T-cell (primary cell): ENCODE measurements at regions not wholly inside any gene's neighbourhood (a gene's known extent, or its start where the extent isn't known, plus 50 kb on each side); places are given as distances from the start of the nearest gene placed in this dataset.
A peak's percentile ranks its signal among the peaks of the same experiment; 100 is the strongest.

ENCODE experiments used
- ATAC-seq, 4 experiments: fragments of 200-7000 bp in 3 of 4; fragments of 150-1000 bp in 1 of 4; cut with Tn5 transposase; replicated peaks in 1 of 4; 1 replicate in 3 of 4; 2 replicates in 1 of 4; pipeline ENCODE4 v1.10.0; 2021; ENCODE audit warnings: moderate library complexity in 3 of 4, mild to moderate bottlenecking in 2 of 4, moderate number of reproducible peaks in 1 of 4
- CTCF ChIA-PET, 2 donors: fragments of 300-600 bp; sonication (Branson Sonifier 250); formaldehyde crosslinking; loops; one replicate each; lab custom pipeline; 2022; ENCODE audit warnings: antibody characterized with exemption in 2 of 2; lab: Charles Lee
- POLR2A ChIA-PET, 2 donors: fragments of 300-600 bp; sonication (Branson Sonifier 250); formaldehyde crosslinking; loops; one replicate each; lab custom pipeline; 2022; ENCODE audit warnings: antibody characterized with exemption in 2 of 2; lab: Charles Lee
- DNase-seq, 35 experiments: peaks; one replicate each; pipeline versions ENCODE4 v3.0.0 to v3.0.0-alpha.2; 2013 to 2023
- H3K27ac ChIP-seq: one replicate; pipeline ENCODE4 v1.5.1; 2013; ENCODE audit warnings: low read length
- H3K27me3 ChIP-seq, 2 experiments: replicated peaks in 1 of 2; 1 replicate in 1 of 2; 2 replicates in 1 of 2; pipeline versions ENCODE4 v1.6.1 to v1.7.0; 2013; ENCODE audit warnings: low read length in 1 of 2, mixed read lengths in 1 of 2; ENCODE audit not compliant: control insufficient read depth in 2 of 2, insufficient read depth in 2 of 2; ENCODE audit errors: extremely low read depth in 1 of 2
- H3K36me3 ChIP-seq, 2 donors: 1 replicate in 1 of 2; 2 replicates in 1 of 2; pipeline versions ENCODE4 v1.6.1 to v1.7.0; 2013; ENCODE audit warnings: low read length in 1 of 2; ENCODE audit not compliant: control insufficient read depth in 2 of 2, insufficient read depth in 1 of 2; ENCODE audit errors: extremely low read depth in 1 of 2
- H3K4me1 ChIP-seq, 2 experiments: 1 replicate in 1 of 2; 2 replicates in 1 of 2; pipeline versions ENCODE4 v1.6.1 to v1.7.0; 2013; ENCODE audit warnings: low read length in 2 of 2, mixed read lengths in 1 of 2; ENCODE audit not compliant: insufficient read depth in 2 of 2, control insufficient read depth in 1 of 2; ENCODE audit errors: extremely low read depth in 1 of 2
- H3K4me3 ChIP-seq, 2 donors: 1 replicate in 1 of 2; 2 replicates in 1 of 2; pipeline versions ENCODE4 v1.5.1 to v1.7.0; 2013; ENCODE audit warnings: mild to moderate bottlenecking in 2 of 2, low read length in 1 of 2, moderate library complexity in 1 of 2; ENCODE audit not compliant: control insufficient read depth in 1 of 2; ENCODE audit errors: extremely low read depth in 1 of 2
- H3K9me3 ChIP-seq: 2 replicates; pipeline ENCODE4 v1.7.0; 2013
- H3K27ac Mint-ChIP-seq, 2 donors: one replicate each; pipeline ENCODE4 v1.8.0; 2020 to 2021; ENCODE audit warnings: mild to moderate bottlenecking in 2 of 2, mixed read lengths in 2 of 2
- H3K27me3 Mint-ChIP-seq, 2 donors: one replicate each; pipeline ENCODE4 v1.8.0; 2021 to 2022; ENCODE audit warnings: mixed read lengths in 2 of 2
- H3K36me3 Mint-ChIP-seq: one replicate; pipeline ENCODE4 v1.8.0; 2021; ENCODE audit warnings: mixed read lengths
- H3K4me1 Mint-ChIP-seq, 3 donors: one replicate each; pipeline ENCODE4 v1.8.0; 2020 to 2022; ENCODE audit warnings: mixed read lengths in 3 of 3, mild to moderate bottlenecking in 1 of 3
- H3K4me3 Mint-ChIP-seq, 3 donors: one replicate each; pipeline ENCODE4 v1.8.0; 2020 to 2022; ENCODE audit warnings: mild to moderate bottlenecking in 3 of 3, mixed read lengths in 3 of 3, moderate library complexity in 3 of 3
- H3K9me3 Mint-ChIP-seq, 3 donors: one replicate each; pipeline ENCODE4 v1.8.0; 2020 to 2022; ENCODE audit warnings: mixed read lengths in 3 of 3
- WGBS: methylation state at CpG from one replicate; pipeline ENCODE4 v1.1.5; 2013; ENCODE audit warnings: missing lambda C conversion rate; ENCODE audit not compliant: insufficient coverage; 5-methylcytosine and 5-hydroxymethylcytosine counted together

DNA sequence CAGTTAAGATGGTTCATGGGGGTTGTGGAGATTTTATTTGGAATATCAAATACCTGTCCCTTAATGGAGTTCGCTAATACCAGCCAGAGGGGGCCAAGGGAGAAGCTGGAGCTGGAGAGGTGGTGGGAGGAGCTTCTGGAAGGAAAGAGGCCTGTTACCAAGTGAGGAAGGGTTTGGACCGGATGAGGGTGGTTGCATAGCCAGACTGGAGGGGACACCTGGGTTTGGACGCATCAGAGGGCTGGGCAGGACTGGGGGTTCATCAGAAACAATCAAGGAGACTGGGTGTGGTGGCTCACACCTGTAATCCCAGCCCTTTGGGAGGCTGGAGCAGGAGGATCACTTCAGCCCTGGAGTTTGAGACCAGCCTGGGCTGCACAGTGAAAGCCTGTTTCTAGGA is 111.8 kb upstream of the IER5L start:
- Histone ChIP-seq H3K36me3 (no peaks in the 10 kb centered on the region), H3K4me3 (no peak overlapping the region), H3K27me3 (peaks cover 0 to 3% of the 10 kb centered on the region in 2 experiments), H3K27ac (no peak overlapping the region), H3K4me1 (no peaks in the 10 kb centered on the region), H3K9me3 (no peaks in the 10 kb centered on the region)
- H3K9me3 Mint-ChIP-seq = no peaks in the 10 kb centered on the region
- no peak overlapping the region for H3K4me3 Mint-ChIP-seq
- no peak for DNase-seq
- ATAC-seq = no peak
- H3K27ac Mint-ChIP-seq = no peak overlapping the region
- no peaks in the 10 kb centered on the region for H3K27me3 Mint-ChIP-seq
- no peaks in the 10 kb centered on the region for H3K4me1 Mint-ChIP-seq
- WGBS = 83% methylated on average over 3 of the region's 3 CpGs
- CTCF ChIA-PET = interaction anchor here in 1 of 2 donors (0.6 kb wide), 1 partner anchor 40 kb away, joined by 3 read pairs; no protein-coding TSS in a partner anchor
- H3K36me3 Mint-ChIP-seq = no peaks in the 10 kb centered on the region
- POLR2A ChIA-PET = no interaction called here

DNA sequence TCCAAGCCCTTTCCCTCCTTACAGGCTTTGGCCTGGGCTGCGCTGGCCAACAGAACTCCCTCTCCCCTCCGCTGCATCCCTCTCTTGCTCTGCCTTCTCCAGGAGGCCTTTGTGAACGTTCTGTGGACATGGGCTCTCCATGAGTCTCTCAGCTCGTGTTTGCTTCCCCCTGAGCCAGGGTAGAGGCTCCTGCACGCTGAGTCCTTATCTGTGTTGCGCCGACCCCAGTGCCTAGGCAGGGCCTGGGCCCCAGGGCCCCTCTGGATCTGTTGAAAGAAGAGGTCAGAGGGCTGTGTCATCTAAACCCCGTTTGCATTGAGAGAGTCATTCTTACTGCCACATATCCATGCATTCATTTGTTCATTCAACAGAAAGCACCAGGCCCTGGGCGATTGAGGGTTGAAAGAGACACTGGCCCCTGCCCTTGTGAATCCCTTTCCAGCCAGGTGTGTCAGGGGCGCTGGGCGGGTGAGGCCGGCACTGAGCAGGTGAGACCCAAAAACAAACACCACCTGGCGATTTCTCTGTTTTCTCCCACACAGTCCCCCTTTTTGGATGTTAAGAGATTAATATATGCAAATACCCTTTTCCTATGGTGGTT is 111.2 kb upstream of the IER5L start:
- no peaks in the 10 kb centered on the region for H3K36me3 ChIP-seq
- peaks cover 0 to 3% of the 10 kb centered on the region in 2 experiments for H3K27me3 ChIP-seq
- no peaks in the 10 kb centered on the region for H3K4me1 ChIP-seq
- Mint-ChIP-seq H3K27ac (no peak overlapping the region), H3K4me3 (no peak overlapping the region), H3K4me1 (no peaks in the 10 kb centered on the region), H3K9me3 (no peaks in the 10 kb centered on the region), H3K36me3 (no peaks in the 10 kb centered on the region), H3K27me3 (no peaks in the 10 kb centered on the region)
- ChIA-PET CTCF (no interaction called here), POLR2A (no interaction called here)
- peak in 1 of 35 experiments; percentile 3 for DNase-seq
- no peak overlapping the region for H3K4me3 ChIP-seq
- no peak for ATAC-seq
- no peaks in the 10 kb centered on the region for H3K9me3 ChIP-seq
- H3K27ac ChIP-seq = no peak overlapping the region
- WGBS = 82% methylated on average over 7 of the region's 13 CpGs

DNA sequence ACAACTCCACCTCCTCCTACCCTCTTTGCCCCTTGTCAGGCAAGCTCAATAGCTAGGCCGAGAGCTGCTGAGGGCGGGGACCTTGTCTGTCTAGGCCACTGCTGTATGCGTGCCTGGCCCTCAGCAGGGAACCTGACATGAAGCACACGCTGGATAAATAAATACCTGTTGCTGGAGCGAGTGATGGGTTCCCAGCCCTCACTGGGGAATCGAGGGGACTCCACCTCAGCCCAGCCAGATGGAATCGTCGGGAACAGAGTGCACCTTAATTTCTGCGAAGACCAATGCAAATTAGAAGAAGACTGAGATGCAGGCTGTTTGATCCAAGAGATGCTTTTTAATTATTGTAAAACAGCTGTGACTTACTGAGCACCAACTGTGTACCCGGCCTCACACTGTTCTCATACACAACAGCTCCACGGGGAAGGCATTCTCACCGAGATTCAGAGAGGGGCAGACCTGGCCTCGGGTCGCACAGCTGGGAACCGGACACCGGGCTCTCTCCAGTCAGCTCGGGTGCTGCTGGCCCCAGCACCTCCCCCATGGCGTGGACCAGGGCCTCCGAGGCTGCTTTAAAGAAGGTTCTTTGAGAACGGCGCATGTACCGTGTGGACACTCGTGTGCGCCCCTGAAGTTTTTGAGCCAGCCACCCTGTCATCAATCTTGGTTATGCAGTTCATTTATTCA is 109.7 kb upstream of the IER5L start:
- CTCF ChIA-PET = no interaction called here
- POLR2A ChIA-PET = no interaction called here
- Mint-ChIP-seq H3K27me3 (no peaks in the 10 kb centered on the region), H3K9me3 (no peaks in the 10 kb centered on the region), H3K4me3 (no peak overlapping the region), H3K4me1 (no peaks in the 10 kb centered on the region), H3K27ac (no peak overlapping the region), H3K36me3 (no peaks in the 10 kb centered on the region)
- DNase-seq (peak in 1 of 35 experiments; percentile 5), ATAC-seq (no peak)
- Histone ChIP-seq H3K36me3 (no peaks in the 10 kb centered on the region), H3K4me1 (no peaks in the 10 kb centered on the region), H3K27me3 (peaks cover 0 to 3% of the 10 kb centered on the region in 2 experiments), H3K27ac (no peak overlapping the region), H3K9me3 (no peaks in the 10 kb centered on the region), H3K4me3 (no peak overlapping the region)
- WGBS = 92% methylated on average over 24 of the region's 24 CpGs

DNA sequence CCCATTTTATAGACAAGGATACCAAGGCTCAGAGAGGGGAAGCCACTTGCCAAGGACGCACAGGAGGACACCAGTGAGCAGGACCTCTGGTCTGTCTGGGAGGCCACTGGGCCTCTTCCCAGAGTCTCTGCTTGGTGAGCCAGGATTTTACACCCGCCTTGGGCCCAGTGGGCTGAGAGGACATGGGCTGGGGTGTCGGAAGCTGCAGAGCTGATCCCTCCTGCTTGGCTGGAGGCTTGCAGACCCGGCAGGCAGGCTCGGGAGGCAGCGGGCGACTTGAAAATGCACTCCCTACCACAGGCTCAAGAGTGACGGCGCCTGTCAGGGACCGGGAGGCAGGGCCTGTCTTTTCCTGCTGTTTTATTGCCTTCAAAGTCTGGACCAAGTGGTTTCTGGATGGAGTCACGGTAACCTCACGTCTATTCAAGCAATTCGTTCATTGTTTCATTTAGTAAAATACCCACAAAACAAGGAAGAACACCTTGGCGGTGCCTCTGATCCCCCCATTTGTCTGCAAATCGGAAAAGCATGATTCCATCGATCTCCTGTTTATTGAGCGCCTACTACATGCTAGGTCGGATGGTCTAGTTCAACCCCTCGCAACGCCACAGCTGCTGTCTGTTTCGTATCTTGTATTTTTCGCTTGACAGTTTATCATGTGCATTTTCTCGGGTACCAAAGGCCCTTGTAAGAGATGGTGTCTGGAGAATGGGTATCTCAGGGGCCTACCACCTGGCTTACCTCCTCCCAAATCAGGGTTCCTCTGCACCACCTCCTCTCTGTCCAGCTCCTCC is 108.1 kb upstream of the IER5L start:
- no peaks in the 10 kb centered on the region for H3K4me1 ChIP-seq
- Mint-ChIP-seq H3K27me3 (no peaks in the 10 kb centered on the region), H3K9me3 (no peaks in the 10 kb centered on the region), H3K4me1 (no peaks in the 10 kb centered on the region), H3K27ac (no peak overlapping the region), H3K36me3 (no peaks in the 10 kb centered on the region), H3K4me3 (no peak overlapping the region)
- peak in 1 of 35 experiments; percentile 3 for DNase-seq
- CTCF ChIA-PET = interaction anchor here in 1 of 2 donors (0.6 kb wide), 1 partner anchor 222 kb away, joined by 3 read pairs; no protein-coding TSS in a partner anchor
- H3K9me3 ChIP-seq = no peaks in the 10 kb centered on the region
- POLR2A ChIA-PET = no interaction called here
- no peak for ATAC-seq
- H3K4me3 ChIP-seq = no peak overlapping the region
- 98% methylated on average over 20 of the region's 23 CpGs for WGBS
- no peaks in the 10 kb centered on the region for H3K27me3 ChIP-seq
- H3K27ac ChIP-seq = no peak overlapping the region
- H3K36me3 ChIP-seq = no peaks in the 10 kb centered on the region

DNA sequence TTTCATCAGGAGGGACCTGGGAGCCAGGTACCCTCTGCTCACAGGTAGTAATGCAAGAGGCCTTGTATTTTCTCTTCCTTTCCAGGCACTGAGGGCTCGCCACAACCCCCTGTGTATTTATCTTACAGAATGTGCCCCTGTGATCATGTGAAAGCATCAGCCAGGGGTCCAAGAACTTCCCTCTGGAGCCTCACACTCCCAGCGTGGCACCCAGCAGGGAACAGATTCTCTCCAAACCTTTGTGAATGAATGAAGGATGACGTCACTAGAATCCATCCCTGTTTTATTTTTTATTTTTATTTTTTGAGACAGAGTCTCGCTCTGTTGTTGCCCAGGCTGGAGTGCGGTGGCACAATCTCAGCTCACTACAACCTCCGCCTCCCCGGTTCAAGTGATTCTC is 107.3 kb upstream of the IER5L start:
- Histone ChIP-seq H3K4me3 (no peak overlapping the region), H3K27me3 (no peaks in the 10 kb centered on the region), H3K9me3 (no peaks in the 10 kb centered on the region), H3K4me1 (no peaks in the 10 kb centered on the region), H3K27ac (no peak overlapping the region), H3K36me3 (no peaks in the 10 kb centered on the region)
- WGBS = 94% methylated on average over 3 of the region's 7 CpGs
- ChIA-PET CTCF (no interaction called here), POLR2A (no interaction called here)
- ATAC-seq = no peak
- Mint-ChIP-seq H3K36me3 (no peaks in the 10 kb centered on the region), H3K9me3 (no peaks in the 10 kb centered on the region), H3K4me1 (no peaks in the 10 kb centered on the region), H3K27me3 (no peaks in the 10 kb centered on the region), H3K27ac (no peak overlapping the region), H3K4me3 (no peak overlapping the region)
- DNase-seq = no peak

DNA sequence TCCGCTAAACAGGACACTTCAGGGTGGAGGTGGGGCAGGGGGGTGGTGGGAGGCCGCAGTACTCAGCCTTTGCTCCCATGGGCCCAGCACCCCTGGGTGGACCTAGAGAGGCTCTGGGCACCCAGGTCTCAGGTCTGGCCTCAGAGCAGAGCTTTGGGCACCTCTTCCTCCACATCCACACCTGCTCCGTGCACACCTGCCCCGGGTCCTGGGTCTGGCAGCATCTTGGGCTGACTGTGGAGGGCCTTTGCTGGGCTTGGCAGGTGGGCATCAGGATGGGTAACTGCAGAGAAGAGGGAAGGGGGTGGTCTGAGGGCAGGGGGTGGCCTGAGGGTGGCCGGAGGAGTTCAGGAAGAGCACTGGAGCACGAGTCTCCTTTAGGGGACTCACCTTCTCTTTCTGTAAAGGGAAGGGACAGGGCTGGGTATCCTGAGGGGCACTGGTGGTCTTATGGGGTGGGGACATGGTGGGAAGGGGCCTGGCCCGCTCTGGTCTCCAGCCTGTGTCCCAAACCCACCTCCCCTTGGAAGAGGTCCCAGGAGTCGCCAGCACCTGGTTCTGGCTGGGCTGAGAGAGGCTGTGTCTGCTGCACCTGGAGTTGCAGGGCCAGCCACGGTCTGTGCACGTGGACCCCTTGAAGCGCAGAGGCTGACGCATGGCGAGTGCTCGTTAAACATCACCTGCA is 106.7 kb upstream of the IER5L start:
- Histone ChIP-seq H3K4me1 (no peaks in the 10 kb centered on the region), H3K27me3 (no peaks in the 10 kb centered on the region), H3K27ac (no peak overlapping the region), H3K36me3 (no peaks in the 10 kb centered on the region), H3K9me3 (no peaks in the 10 kb centered on the region), H3K4me3 (no peak overlapping the region)
- peak in 1 of 35 experiments; percentile 9 for DNase-seq
- CTCF ChIA-PET = no interaction called here
- Mint-ChIP-seq H3K27me3 (no peaks in the 10 kb centered on the region), H3K36me3 (no peaks in the 10 kb centered on the region), H3K4me3 (no peak overlapping the region), H3K4me1 (no peaks in the 10 kb centered on the region), H3K27ac (no peak overlapping the region), H3K9me3 (no peaks in the 10 kb centered on the region)
- 79% methylated on average over 10 of the region's 14 CpGs for WGBS
- peak in 1 of 4 experiments; percentile 17 for ATAC-seq
- POLR2A ChIA-PET = no interaction called here
